Heart left ventricle (tissue), 13 donors: ENCODE measurements at regions not wholly inside any gene's neighbourhood (a gene's known extent, or its start where the extent isn't known, plus 50 kb on each side); places are given as distances from the start of the nearest gene placed in this dataset.

Source experiments
- CTCF ChIP-seq, 12 donors: fragments of 200-600 bp; sonication (generic) in 4 of 12; IDR thresholded peaks; one replicate each; pipeline versions ENCODE4 v1.5.0 to v1.8.0; 2018 to 2022; ENCODE audit warnings: antibody characterized with exemption in 12 of 12, mild to moderate bottlenecking in 5 of 12
- POLR2A ChIP-seq, 2 donors: fragments of 450-650 bp; IDR thresholded peaks; one replicate each; pipeline ENCODE4 v1.6.1; 2017; ENCODE audit warnings: antibody characterized with exemption in 2 of 2, mild to moderate bottlenecking in 2 of 2, moderate library complexity in 2 of 2
- donor health status: ischemic (EF 13 %, LVEDD 7.1; RV severe dilation, severe dysfunction).
- donor health status: DM: no; HTN: yes; CAD: no.
- donor health status: DM: no; HTN: no; CAD: no.
- donor health status: ischemic (EF 25% LVEDD 6.9; RV normal size, moderate dysfunction).
- donor health status: ischemic (EF 25% LVEDD 5.7; RV mildly dilated, moderate dysfunction).
- donor health status: ischemic (EF 35%, LVEDD 5.7; RV mildly dilated, moderate dysfunction).
- donor health status: nonischemic (EF 11% LVEDD 7.7; RV severe dilation, severe dysfunction).
- donor health status: DM: yes; HTN: yes; CAD: no.
- donor health status: PGD.
- donor health status: ischemic (EF 29% LVEDD 5.4; RV normal size, mild dysfunction).
- donor health status: nonischemic (EF 23%, LVEDD 6.1; RV moderate dilation, normal function).

DNA sequence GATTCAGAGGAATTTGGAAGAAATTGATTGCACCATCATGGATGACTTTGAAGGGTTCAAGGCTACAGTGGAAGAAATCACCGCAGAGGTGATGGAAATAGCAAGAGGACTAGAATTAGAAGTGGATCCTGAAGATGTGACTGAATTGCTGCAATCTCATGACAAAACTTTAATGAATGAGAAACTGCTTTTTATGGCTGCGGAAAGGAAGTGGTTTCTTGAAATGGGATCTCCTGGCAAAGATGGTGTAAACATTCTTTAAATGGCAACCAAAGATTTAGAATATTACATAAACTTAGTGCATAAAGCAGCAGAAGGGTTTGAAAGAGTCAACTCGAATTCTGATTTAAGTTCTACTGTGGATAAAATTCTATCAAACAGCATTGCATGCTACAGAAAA lies 698.6 kb downstream of the PLA2G4A start:
- no peak for TF ChIP-seq CTCF (IDR thresholded peaks at IDR 0.05)
- TF ChIP-seq POLR2A (IDR thresholded peaks at IDR 0.05) = no peak
